ENCODE measurements at regions not wholly inside any gene's neighbourhood (a gene's known extent, or its start where the extent isn't known, plus 50 kb on each side); places are given as distances from the start of the nearest gene placed in this dataset.

- DNase-seq (ENCODE audit: low spot score): no peak
Measured at GRCh38 chr2:6065703-6066102, 373.5 kb downstream of the SOX11 start.

- no peak for DNase-seq (ENCODE audit: low spot score)
Measured at GRCh38 chr2:6067089-6067488, 374.9 kb downstream of the SOX11 start.

- no peak for DNase-seq (ENCODE audit: low spot score)
Measured at GRCh38 chr2:6067806-6068205, 375.6 kb downstream of the SOX11 start.

- DNase-seq (ENCODE audit: low spot score): no peak
Measured at GRCh38 chr2:6068429-6068828, 376.2 kb downstream of the SOX11 start.

GRCh38 chr2:6069381-6069780, 377.2 kb downstream of the SOX11 start:
- no peak for DNase-seq (ENCODE audit: low spot score)

- DNase-seq (ENCODE audit: low spot score): no peak
Measured at GRCh38 chr2:6071519-6071918, 379.3 kb downstream of the SOX11 start.

GRCh38 chr2:6072276-6072675, 380.1 kb downstream of the SOX11 start:
- DNase-seq (ENCODE audit: low spot score): no peak

GRCh38 chr2:6072768-6073167, 380.6 kb downstream of the SOX11 start:
- no peak for DNase-seq (ENCODE audit: low spot score)

GRCh38 chr2:6073191-6074088, 381.3 kb downstream of the SOX11 start:
- no peak for DNase-seq (ENCODE audit: low spot score)

- no peak for DNase-seq (ENCODE audit: low spot score)
Measured at GRCh38 chr2:6074089-6074643, 382.0 kb downstream of the SOX11 start.

GRCh38 chr2:6077585-6077984, 385.4 kb downstream of the SOX11 start:
- DNase-seq (ENCODE audit: low spot score): no peak

- no peak for DNase-seq (ENCODE audit: low spot score)
Measured at GRCh38 chr2:6078414-6078813, 386.2 kb downstream of the SOX11 start.

- no peak for DNase-seq (ENCODE audit: low spot score)
Measured at GRCh38 chr2:6079405-6079804, 387.2 kb downstream of the SOX11 start.

- no peak for DNase-seq (ENCODE audit: low spot score)
Measured at GRCh38 chr2:6080932-6081753, 389.0 kb downstream of the SOX11 start.

GRCh38 chr2:6081955-6082624, 389.9 kb downstream of the SOX11 start:
- DNase-seq (ENCODE audit: low spot score): no peak

- DNase-seq (ENCODE audit: low spot score): no peak
Measured at GRCh38 chr2:6082625-6083018, 390.4 kb downstream of the SOX11 start.

GRCh38 chr2:6083136-6083535, 391.0 kb downstream of the SOX11 start:
- no peak for DNase-seq (ENCODE audit: low spot score)

- no peak for DNase-seq (ENCODE audit: low spot score)
Measured at GRCh38 chr2:6089474-6089873, 397.3 kb downstream of the SOX11 start.

GRCh38 chr2:6103372-6103771, 411.2 kb downstream of the SOX11 start:
- DNase-seq (ENCODE audit: low spot score): no peak

GRCh38 chr2:6103949-6104348, 411.8 kb downstream of the SOX11 start:
- peak; percentile 75 for DNase-seq (ENCODE audit: low spot score)

GRCh38 chr2:6107290-6107689, 415.1 kb downstream of the SOX11 start:
- DNase-seq (ENCODE audit: low spot score): no peak

GRCh38 chr2:6109831-6110230, 417.6 kb downstream of the SOX11 start:
- DNase-seq (ENCODE audit: low spot score): no peak

Measured in mucosa of gallbladder (tissue), 1 donor.